Stimulated activated CD4-positive, alpha-beta T cell treated with anti-CD3 and anti-CD28 coated beads, Interleukin-4, amount 100 ng/mL, for 4 hours (primary cell): ENCODE measurements at regions not wholly inside any gene's neighbourhood (a gene's known extent, or its start where the extent isn't known, plus 50 kb on each side); places are given as distances from the start of the nearest gene placed in this dataset.
"Not testable (repeated sequence)": the region's sequence is repeated elsewhere in the genome, so short reads cannot be mapped to it uniquely, and the experiment has no call there.

ENCODE experiments used
- DNase-seq, 2 experiments: peaks; one replicate each; pipeline ENCODE4 v3.0.0-alpha.2; 2020

DNA sequence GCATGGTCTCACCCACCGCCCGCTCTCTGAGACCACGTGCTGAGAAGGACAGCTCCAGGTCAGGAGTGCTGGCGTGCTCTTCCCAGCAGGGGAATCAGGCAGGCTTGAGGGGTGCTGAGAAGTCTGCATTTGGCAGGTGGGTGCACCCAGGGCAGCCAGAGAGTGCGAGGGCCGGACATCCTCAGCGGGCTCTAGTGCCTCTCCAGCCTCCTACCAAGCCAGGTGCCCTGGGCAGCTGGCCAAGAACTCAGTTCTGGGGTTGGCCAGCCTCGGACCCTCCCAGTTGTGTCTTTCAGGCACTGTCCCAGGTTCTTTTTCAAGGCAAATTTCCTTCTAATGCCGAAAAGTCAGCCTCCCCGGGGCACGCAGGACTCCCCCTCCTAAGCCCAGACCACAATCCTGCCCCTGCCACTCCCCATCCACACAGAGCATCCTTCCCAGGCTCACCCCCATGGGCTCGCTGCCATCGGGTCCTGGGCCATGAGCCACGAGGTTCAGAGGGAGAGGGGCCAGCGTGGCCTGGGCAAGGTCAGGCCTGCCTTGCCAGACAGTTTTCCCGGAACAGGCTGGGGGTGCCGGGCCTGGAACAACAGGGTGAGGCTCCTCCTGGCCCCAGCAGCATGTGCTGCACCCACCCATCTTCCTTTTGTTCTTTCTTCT, 52.2 kb upstream of the GPC1 start:
- DNase-seq, result no peak

DNA sequence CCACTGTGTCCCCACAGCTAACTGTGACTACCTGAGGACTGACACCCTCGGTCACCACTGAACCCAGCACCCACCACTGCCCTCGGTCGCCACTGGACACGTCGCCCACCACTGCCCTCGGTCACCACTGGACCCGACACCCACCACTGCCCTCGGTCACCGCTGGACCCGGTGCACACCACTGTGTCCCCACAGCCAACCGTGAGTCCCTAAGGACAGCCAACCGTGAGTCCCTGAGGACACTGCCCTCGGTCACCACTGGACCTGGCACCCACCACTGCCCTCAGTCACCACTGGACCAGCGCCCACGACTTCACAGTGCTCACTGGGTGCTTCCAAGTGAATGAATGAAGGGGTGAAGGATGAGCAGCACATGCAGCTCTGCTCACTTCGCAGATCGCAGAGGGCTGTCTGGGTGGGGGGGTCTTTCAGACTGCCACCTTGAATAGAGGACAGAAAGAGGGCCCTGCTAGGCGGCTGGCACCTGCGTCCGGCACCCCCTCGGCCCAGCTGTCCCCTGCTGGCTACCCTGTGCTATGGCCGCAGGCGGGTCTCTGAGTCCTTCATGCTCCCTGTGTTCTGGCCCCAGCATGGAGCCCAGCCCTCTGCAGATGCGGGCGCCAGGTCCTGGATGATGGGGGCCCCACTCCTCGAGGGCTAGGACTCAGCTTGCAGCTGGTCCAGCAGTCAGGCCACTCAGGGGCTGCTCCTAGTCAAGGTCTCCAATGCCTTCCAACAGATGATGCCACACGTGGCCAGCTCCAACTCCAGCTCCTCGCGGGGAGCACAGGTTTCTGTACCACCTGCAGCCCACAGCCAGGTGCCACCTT, 51.4 kb upstream of the GPC1 start:
- no peak for DNase-seq

DNA sequence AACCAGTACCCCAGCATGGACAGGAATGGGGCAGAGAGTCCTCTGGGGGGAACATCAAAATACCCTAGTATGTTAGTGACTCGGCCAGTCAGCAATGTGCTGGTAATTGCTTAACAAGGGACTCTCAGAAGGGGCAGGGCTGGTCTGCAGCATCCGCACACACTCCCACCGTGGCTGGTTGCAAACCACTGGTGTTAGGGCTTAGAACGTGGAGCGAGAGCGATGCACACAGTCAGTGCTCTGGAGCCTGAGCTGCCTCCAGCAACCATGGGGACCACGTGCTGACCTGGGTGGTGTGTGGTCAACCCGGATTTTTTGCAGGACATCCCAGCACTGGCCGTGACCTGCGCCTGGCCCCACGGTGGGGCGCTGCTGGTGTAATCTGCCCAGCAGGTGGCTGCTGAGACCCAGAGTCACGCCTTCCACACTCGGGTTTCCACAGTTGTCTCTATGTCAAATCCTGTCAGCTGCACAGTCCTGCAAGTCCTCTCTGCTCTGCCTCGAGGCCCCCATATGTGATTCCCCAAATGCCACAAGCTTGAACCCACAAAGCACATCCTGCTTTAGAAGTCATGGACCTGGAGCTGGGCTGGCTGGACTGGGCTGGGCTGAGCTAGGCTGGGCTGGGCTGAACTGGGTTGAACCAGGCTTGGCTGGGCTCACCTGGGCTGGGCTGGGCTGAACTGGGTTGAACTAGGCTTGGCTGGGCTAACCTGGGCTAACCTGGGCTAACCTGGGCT, 50.6 kb upstream of the GPC1 start:
- DNase-seq, result no peak

DNA sequence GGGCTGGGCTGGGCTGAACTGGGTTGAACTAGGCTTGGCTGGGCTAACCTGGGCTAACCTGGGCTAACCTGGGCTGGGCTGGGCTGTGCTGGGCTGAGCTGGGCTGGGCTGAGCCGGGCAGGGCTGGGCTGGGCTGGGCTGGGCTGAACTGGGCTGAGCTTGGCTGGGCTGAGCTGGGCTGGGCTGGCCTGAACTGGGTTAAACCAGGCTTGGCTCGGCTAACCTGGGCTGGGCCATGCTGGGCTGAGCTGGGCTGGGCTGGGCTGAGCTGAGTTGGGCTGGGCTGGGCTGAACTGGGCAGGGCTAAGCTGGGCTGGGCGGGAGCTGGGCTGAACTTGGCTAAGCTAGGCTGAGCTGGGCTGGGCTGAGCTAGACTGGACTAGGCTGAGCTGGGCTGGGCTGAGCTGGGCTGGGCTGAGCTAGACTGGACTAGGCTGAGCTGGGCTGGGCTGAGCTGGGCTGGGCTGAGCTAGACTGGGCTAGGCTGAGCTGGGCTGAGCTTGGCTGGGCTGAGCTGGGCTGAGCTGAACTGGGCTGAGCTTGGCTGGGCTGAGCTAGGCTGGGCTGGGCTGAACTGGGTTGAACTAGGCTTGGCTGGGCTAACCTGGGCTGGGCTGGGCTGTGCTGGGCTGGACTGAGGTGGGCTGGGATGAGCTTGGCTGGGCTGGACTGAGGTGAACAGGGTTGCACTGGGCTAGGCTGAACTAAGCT, 49.9 kb upstream of the GPC1 start:
- DNase-seq, result not testable (repeated sequence)
